DMS153 treated with DMSO at 0.1 percent for 48 hours (cell line): ENCODE measurements at regions not wholly inside any gene's neighbourhood (a gene's known extent, or its start where the extent isn't known, plus 50 kb on each side); places are given as distances from the start of the nearest gene placed in this dataset.
"Not testable (repeated sequence)": the region's sequence is repeated elsewhere in the genome, so short reads cannot be mapped to it uniquely, and the experiment has no call there.

Source experiments
- DNase-seq: peaks from one replicate; lab custom pipeline; 2025; ENCODE audit not compliant: unreplicated experiment; lab: John Stamatoyannopoulos, UW

- DNase-seq: no peak
Observed at GRCh38 chr3:132084982-132085381, 50.2 kb upstream of the CPNE4 start.

DNA sequence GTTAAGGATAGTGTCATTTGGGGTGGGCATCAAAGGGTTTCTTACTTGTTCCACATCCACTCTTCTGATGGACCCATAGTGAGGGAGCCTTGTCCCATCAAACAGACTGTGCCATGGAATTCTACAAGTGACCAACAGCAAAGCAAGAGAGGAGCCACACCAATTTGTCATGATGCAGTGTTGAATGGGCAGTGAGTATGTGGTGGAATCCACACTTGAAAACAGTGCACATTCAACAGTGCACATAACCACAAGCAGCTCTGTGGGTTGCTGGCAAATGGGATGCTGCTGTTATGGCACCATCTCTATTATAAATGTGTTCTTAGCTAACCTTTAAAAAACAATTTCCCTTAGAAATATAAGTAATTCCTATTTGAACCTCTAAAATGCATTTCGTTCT is 52.5 kb upstream of the CPNE4 start:
- no peak for DNase-seq

- no peak for DNase-seq
Observed at GRCh38 chr3:132088291-132088690, 53.5 kb upstream of the CPNE4 start.

DNA sequence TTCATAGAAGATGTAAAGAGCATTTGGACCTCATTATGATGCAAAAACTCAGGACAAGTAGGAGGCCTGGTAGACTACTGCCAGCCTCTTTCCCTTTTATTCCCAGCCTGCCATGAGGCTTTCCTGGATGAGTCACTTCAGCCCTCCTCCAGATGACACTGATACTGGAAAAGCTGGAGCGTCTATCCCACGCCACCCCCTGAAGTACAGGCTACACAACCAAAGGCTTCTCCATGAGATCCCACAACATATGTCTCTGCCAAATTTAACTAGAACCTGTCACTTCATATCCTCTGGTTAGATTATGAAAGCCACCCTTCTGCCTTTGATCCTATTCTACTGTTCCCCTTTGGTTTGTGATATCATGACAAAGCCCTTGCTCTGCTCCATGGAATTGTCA is 56.1 kb upstream of the CPNE4 start:
- no peak for DNase-seq

DNA sequence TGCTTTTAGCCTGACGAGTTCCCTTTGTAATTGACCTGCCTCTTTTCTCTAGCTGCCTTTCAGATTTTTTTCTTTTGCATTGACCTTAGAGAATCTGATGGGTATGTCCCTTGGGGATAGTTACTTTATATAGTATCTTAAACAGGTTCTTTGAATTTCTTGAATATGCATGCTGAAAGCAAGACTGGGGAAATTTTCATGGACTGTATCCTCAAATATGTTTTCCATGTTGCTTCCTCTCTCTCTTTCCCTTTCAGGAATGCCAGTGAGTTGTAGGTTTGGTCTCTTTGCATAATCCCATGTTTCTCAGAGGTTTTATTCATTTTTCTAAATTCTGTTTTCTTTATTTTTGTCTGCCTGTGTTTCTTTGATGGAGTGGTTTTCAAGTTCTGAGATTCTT is 81.8 kb upstream of the CPNE4 start:
- no peak for DNase-seq

GRCh38 chr3:132117642-132118041 is 82.8 kb upstream of the CPNE4 start:
- DNase-seq: no peak

DNA sequence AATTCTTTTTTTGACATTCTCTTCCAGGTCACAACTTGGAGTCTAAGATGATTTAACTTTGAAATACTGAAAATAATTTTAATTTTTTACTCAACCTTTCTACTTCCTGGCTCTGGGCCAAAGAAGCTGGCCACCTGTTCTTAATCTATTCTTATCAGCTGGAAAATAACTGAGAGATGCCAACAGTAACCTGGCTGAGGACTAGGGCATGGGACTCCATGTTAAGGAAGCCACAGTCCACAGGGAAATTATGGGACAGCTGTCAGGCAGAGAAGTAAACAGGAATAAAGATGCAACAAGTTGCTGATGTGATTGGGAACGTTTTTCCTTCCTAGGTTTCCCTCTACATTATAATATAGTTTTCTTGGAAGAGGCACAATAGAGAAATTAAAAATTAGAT is 84.7 kb upstream of the CPNE4 start:
- no peak for DNase-seq

GRCh38 chr3:132124096-132124495 is 89.3 kb upstream of the CPNE4 start:
- DNase-seq: no peak

DNA sequence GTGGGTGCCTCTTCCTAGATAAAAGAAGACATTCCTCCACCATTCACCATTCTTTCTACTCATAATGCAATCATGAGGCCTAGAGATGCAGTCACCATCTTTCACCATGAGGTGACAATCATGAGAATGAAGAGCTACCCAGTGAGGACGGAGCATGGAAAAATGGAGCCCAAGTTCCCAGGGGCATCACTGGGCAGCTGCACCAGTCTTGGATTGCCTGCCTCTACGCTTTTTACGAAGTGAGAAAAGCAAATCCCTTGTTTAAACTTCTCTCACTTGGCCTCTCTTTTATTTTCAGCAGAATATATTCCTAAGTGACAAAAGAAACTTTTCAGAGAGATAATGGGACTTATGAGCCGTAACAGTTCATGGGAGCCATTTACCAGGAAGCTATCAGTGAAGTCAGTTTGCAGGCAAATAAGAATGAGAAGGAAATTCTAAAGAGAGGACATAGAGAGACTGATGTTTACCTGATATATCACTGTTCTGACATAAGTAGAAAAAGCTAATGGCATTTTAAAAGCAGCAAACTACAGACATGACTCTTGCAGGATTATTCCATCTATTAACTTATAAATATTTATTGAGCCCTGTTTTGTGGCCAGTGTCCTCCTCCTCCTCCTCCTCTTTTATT is 90.0 kb upstream of the CPNE4 start:
- DNase-seq: no peak

- DNase-seq: no peak
Observed at GRCh38 chr3:132134611-132135010, 99.8 kb upstream of the CPNE4 start.

GRCh38 chr3:132135628-132136333 is 101.0 kb upstream of the CPNE4 start:
- no peak for DNase-seq

DNA sequence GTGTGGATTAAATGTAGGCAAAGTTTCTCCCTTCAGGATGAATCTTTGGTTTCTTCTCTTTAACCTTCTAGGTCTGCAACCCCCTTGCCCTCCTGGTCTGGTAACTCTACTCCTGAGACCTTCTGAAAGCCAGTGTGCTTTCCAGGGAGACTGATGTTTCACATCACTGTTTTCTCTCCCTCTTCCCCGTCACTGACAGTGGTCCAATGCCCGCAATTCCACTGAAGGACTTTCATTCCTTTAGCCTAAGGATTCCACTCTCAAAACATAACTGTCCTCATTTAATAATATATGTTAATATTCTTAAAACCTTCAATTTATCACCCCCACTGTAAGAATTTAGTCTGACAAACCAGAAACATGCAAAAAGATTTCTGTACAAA is 101.5 kb upstream of the CPNE4 start:
- DNase-seq: no peak

DNA sequence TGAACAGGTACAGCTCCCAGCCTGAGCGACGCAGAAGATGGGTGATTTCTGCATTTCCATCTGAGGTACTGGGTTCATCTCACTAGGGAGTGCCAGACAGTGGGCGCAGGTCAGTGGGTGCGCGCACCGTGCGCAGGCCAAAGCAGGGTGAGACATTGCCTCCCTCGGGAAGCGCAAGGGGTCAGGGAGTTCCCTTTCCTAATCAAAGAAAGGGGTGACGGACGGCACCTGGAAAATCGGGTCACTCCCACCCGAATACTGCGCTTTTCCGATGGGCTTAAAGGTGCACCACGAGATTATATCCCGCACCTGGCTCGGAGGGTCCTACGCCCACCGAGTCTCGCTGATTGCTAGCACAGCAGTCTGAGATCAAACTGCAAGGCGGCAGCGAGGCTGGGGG is 102.1 kb upstream of the CPNE4 start:
- DNase-seq: not testable (repeated sequence)

GRCh38 chr3:132145833-132146232 is 111.0 kb upstream of the CPNE4 start:
- DNase-seq: no peak

- DNase-seq: no peak
Observed at GRCh38 chr3:132154619-132155018, 119.8 kb upstream of the CPNE4 start.

GRCh38 chr3:132159145-132159544 is 124.3 kb upstream of the CPNE4 start:
- no peak for DNase-seq

DNA sequence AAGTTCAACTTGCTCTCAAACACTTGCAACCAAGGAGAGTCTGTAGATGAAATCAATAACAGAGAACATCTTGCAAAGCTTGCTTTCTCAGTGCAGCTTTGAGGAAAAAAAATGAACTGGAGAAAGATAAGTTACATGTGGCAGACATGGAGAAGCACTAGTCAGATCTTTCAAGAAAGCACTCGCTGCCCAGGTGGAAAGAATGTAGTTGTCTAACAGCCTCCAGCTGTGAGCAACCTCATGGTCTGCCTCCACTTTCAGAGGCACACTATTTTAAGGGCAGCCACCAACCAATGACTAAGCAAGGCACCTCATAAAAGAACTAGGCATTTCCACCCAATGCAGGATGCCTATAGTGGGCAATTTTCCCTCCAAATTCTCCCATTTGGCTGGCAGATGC is 125.4 kb upstream of the CPNE4 start:
- no peak for DNase-seq

DNA sequence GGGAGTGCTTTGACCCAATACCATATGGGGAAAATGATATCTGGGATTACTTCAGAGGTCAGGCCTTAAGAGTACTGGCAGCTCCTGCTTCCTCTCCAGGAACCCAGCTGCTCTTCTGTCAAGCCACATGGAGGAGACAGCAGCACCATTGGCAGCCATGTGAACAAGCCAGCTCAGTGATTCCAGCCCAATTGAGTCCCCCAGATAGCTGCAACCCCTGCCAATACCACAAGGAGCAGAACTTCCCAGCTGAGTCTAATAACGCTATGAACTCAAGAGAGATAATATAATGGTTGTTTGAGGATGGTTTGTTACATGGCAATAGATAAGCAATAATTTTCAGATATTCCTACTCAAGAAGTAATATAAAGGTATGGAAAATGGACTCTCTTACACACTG is 126.8 kb upstream of the CPNE4 start:
- no peak for DNase-seq

- no peak for DNase-seq
Observed at GRCh38 chr3:132164469-132165092, 129.8 kb upstream of the CPNE4 start.

DNA sequence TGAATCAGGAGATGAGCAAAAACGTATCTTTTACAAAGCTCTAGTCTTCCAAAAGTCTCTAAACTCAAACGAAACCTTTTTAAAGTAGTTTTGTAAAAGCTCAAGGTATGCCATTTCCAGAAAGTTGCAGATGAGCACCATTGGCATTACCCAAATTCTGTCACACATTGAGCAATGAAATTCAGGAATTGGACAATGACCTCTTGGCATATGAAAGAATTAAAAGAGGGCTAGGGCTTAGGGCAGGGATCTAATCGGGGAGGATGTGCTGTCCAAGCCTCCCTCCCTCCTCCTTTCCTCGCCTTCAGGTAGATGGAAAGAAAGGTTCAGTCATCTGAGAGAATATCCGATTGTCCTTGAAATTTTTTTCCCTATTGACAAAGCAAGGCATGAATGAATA is 133.1 kb upstream of the CPNE4 start:
- DNase-seq: no peak

GRCh38 chr3:132174500-132174899 is 139.7 kb upstream of the CPNE4 start:
- DNase-seq: no peak

DNA sequence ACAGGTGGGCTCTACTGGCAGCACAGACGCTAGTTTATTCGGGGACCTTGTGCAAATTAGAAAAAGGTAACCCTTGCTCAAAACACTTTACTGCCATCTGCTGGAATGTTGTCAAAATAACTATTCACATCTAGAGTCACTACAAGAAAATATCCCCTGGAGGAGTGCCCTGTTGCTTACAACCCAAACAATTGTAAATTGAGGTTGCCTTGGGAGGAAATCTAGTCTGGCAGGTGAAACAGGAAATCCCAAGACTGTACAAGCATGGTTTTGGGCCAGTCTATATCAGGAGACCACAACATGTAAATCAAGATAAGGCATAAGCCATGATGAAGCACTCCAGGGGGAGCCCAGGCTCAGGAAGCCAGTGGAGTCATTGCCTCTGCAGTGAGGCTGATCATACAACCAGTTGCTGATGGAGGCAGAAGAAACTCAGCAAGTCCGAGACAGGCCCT is 136.8 kb upstream of the ACP3 start:
- DNase-seq: peak; percentile 68
